Renal cortical epithelial cell (primary cell): ENCODE measurements at regions not wholly inside any gene's neighbourhood (a gene's known extent, or its start where the extent isn't known, plus 50 kb on each side); places are given as distances from the start of the nearest gene placed in this dataset.
"Not testable (repeated sequence)": the region's sequence is repeated elsewhere in the genome, so short reads cannot be mapped to it uniquely, and the experiment has no call there.

Source experiments
- DNase-seq: peaks from one replicate; pipeline ENCODE4 v3.0.0-alpha.2; 2011; ENCODE audit warnings: low read depth

DNA sequence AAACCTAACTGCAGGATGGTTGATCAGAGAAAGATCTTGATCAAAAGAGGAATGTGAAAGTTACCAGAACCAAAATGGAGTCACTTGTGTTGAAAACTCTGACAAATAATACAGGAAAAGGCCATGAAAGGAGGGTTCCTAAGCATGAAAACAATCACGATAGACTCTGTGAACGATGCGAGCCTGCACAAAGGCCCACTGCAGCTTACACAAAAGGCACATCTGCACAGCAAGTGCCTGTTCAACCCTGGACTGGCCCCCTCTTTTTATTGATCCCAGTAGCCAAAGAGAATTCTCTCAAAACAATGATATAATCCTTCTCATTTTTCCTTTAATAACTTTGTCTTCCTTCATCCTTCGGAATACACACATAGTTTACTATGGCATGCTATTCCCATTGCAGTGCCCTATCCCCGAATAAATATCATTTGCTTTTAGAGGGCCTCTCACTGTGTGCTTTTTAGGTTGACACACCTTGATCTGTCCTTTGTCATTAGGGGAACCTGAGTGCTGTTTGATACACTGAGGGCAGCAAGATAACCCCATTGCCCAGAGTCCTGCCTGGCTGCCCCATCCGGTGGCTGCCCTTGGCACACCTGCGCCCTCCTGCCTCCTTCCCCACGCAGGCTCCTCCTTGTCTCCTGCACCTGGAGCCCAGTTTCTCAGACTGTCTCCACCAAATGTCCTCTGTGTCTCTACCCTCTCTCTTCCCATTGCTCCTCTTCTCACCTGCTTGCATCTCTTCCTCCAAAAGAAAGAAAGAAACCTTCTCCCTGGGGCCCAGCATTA is 98.3 kb upstream of the FRMD1 start:
- DNase-seq, result no peak

GRCh38 chr6:168171673-168172353 is 92.8 kb upstream of the FRMD1 start:
- no peak for DNase-seq

DNA sequence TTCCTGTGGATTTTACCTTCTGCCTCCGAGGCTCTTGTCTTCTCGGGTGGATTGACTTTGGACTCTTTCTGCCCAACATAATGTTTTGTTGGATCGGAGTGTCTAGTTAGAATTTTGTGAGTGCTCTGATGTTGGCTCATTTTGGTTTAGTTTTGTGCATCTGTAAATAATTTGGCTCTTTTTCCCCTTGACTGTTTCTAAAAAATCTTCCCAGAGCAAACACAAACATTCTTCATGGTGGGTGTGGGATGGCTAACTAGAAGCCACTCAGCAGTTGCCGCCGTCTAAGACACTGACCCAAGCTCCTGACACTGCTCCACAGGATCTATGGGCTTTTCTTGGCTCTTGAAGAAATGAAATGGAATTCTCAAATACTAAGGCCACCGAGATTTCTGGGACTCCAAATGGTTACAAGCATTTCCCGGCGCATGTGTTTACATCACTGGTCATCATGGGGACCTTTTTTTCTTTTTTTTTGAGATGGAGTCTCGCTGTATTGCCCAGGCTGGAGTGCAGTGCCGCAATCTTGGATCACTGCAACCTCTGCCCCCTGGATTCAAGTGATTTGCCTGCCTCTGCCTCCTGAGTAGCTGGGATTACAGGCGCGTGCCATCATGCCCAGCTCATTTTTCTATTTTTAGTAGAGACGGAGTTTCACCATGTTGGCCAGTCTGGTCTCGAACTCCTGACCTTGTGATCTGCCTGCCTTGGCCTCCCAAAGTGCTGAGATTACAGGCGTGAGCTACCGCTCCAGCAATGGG is 92.0 kb upstream of the FRMD1 start:
- no peak for DNase-seq

GRCh38 chr6:168169624-168170023 is 90.6 kb upstream of the FRMD1 start:
- no peak for DNase-seq

DNA sequence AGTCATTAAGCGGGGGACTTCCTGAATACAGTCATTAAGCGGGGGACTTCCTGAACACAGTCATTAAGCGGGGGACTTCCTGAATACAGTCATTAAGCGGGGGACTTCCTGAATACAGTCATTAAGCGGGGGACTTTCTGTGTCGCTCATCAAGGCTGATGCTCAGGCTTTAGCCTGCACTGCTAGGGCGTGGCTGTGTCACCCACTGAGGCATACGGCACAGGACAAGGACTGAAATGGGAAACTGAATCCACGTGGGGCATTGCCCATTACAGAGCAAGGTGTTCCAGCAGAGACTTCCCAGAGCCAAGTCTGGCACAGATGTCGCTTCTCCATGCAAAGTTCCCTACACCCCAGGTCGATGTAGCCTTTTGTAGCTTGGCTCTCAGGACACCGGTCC is 89.9 kb upstream of the FRMD1 start:
- not testable (repeated sequence) for DNase-seq

DNA sequence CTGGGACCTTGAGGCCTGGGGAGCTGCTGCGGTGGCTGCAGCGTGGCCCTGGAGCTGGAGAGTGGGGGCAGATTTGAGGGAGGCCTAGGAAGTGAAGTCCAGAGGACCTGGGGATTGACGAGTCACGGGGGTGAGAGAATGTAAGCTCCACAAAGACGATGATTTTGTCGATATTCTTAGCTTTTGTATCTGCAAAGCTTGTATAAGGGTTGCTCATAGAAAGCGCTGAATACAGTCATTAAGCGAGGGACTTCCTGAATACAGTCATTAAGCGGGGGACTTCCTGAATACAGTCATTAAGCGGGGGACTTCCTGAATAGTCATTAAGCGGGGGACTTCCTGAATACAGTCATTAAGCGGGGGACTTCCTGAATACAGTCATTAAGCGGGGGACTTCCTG is 89.3 kb upstream of the FRMD1 start:
- not testable (repeated sequence) for DNase-seq

DNA sequence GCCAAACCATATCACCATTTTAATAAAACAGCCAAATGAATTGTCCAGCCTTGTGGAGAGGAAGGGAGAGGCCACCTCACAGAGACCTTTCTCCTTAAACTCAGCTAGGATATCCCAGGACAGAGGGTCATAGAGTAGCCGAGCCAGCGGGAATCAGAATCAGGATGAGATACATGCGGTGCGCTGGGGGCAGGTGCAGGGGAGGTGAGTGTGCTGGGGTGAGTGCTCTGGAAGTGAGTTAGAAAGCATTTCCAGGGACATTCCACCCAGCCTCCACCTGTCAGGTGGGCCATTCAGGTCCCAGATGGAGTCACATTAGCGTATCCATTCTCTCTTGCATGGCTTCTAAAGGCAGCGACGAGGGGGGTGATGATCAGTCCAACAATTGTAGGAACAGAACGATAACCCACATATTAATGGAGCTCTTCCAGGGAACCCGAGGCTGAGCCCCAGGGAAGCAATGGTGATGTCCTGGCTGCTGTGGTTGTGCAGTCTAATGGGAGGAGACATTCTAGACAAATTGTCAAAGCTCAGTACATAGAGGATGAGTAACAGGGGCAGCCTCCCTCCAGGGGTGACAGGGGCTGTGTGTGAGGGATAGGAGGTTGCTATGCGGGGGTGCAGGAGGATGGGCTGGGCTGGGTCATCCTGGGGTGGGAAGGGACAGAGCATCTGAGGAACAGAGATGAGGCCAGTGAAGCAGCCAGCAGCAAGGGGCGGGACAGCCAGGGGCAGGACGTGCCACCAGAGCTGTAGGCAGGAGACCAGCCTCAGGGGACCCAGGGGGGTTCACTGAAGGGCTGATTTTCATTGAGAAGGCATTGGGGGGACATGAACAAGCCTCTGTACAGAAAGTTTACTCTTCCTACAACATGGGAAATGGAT is 88.7 kb upstream of the FRMD1 start:
- no peak for DNase-seq

GRCh38 chr6:168166627-168167026 is 87.6 kb upstream of the FRMD1 start:
- no peak for DNase-seq

GRCh38 chr6:168165891-168166290 is 86.9 kb upstream of the FRMD1 start:
- no peak for DNase-seq

DNA sequence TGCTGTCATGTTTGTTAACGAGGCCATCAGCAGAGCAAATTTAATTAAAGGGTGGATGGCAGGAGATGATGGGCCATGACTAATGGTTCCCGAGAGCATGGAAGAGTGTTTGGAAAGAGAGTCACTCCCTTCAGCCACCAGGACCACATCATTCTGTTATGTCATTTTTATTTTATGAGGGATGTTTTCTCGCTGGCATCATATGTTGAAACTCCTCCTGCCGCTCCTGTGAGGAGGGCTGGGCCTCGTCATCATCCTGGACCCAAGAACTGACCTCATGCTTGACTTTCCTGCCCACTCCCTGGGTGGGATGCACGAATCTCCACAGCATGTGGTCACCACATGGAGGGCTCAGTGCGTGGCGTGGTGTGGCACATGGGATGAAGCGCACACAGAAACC is 86.4 kb upstream of the FRMD1 start:
- no peak for DNase-seq

- no peak for DNase-seq
These were observed 85.5 kb upstream of the FRMD1 start for GRCh38 chr6:168164462-168165061.

- no peak for DNase-seq
These were observed 84.2 kb upstream of the FRMD1 start for GRCh38 chr6:168163096-168163731.

DNA sequence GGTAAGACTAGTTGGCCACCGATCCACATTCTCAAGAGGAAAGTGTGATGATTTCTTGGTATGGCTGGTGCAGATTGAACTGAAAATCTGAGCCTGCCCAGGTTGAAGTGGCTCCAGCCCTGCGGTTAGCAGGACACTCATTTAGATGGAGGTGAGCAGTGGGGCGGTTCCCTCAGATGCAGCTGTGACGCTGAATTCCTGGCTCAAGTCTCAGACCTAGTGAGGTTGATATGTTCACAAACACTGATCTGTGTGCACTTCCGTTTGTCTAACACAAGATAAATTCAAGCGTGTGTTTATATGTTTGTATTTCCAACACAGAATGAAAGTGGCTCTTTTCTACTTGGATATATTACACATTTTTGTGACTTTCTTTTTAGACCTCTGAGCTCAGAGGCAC is 83.4 kb upstream of the FRMD1 start:
- no peak for DNase-seq

DNA sequence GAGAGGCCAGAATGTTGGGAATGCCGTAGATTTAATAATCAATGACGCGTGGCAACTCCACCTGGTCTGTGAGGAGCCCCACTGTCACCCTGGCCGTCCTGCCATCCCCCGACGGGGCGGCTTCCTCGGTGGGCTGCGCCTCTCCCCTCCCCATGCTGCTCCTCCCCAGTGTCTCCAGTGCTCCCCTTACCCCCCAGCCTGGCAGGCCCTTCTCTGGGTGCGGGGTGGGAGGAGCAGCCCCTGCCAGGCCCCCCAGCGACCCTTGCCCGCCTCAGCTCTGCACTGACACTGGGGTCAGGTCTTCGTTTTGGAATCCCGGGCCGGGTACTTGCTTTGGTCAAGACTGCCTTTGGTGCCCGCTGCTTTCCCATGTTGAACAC is 82.3 kb upstream of the FRMD1 start:
- DNase-seq, result no peak

- no peak for DNase-seq
These were observed 81.7 kb upstream of the FRMD1 start for GRCh38 chr6:168160506-168161370.

DNA sequence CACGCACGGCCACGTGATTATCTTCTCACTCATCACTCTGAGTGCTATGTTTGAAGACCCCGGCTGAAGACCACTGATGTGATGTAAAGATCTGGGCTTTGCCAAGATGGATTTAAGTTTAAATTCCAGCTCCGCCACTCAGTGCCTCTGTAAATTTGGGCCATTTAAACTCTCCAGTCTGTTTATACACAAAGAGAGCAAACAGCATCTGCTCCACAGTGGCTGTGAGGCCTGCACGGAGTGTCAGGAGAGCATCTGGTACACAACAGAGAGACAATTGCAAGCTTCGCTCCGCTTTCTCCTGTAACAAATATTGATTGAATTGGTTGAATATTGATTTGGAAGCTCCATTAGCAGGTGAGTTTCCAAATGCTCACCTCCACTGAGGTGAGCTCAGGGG is 80.5 kb upstream of the FRMD1 start:
- no peak for DNase-seq

DNA sequence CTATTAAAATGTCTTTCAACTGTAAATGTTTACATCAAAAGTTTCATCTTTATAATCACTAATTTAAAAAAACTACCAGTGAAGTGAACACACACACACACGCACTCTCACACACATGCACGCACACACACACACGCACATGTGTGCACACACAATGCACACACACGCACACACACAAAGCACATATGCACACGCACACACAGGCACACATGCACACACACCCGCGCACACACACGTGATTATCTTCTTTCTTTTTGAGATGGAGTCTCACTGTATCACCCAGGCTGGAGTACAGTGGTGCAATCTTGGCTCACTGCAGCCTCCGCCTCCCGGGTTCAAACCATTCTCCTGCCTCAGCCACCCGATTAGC is 80.0 kb upstream of the FRMD1 start:
- no peak for DNase-seq

DNA sequence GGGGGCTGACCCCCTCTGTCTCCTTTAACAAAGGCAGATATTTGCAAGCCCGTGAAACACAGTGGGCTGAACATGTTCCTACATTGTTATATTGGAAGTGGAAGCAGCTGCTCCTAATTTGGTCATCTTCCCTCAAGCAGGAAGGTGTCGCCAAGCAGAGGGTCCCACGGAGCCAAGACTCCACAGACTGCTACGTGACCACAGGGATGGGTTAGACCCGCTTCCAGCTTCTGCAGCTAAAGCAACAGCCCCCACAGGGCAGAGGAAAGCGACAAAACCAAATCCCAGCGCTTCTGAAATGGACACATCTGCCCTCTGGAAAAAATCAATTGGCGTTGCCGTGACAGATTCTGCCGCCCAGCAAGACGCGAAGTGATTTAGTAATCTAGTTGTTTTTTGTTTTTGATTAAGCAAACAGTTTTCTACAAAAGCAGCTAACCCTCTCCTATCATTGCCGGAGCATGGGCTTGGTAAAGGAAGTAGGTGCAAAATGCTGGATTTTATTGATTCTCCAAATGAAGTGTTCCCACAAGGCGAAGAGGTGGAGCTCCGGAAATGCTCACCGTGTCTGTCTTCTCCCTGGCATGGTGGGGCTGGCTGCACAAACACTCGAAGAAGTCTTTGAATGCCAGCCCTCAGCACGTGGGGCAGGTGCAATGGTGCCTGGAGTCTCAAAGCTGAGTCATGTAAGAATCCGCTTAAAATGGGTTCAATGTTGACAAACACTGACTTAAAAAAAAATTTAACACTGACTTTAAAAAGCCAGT is 79.4 kb upstream of the FRMD1 start:
- DNase-seq, result peak; percentile 17
